ENCODE measurements at regions not wholly inside any gene's neighbourhood (a gene's known extent, or its start where the extent isn't known, plus 50 kb on each side); places are given as distances from the start of the nearest gene placed in this dataset.

DNA sequence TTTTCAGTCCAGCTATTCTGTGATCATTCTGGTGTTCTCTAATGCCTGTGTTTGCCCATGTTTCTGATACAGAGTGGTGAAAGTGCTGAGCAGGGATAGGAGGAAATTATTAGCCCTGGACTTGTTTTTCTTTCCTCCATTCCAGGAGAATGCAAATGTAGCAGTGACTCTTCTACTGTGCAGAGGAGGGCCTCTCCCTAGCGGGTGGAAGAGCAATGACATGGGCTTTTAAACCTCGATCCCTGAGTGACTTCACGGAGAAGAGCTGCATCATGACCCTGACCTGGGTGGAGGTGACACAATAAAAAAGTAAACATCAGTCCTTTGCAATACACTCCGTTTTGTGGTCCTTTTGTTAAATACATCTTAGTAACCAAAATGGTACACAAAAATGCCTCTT, 68.0 kb upstream of the NETO1 start:
- BruUV-seq (replicated peaks): no TSS peak

DNA sequence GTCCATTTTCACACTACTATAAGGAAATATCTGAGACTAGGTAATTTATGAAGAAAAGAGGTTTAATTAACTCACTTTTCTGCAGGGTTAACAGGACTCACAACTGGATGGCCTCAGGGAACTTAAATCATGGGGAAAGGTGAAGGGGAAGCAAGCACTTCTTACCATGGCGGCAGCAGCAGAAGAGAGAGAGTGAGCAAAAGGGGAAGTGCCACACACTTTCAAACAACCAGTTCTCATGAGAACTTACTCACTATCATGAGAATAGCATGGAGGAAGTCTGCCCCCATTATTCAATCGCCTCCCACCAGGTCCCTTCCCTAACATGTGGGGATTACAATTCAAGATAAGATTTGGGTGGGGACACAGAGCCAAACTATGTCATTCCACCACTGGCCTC, 55.1 kb upstream of the NETO1 start:
- no peak for DNase-seq (ENCODE audit: low read depth, low spot score)
- Histone ChIP-seq H3K4me3 (no peak overlapping the region), H4K20me1 (ENCODE audit: control insufficient read depth, insufficient read depth) (no peaks in the 10 kb centered on the region), H3K79me2 (ENCODE audit: control insufficient read depth, insufficient read depth, low read length) (no peaks in the 10 kb centered on the region), H3K36me3 (ENCODE audit: control insufficient read depth in 2 of 2, insufficient read depth in 2 of 2, low read length in 1 of 2) (no peaks in the 10 kb centered on the region), H3K9me3 (replicated peaks; ENCODE audit: control insufficient read depth, insufficient read depth, low read length) (no peaks in the 10 kb centered on the region; the same call in 2 of the 3 replicates), H3K9ac (ENCODE audit: control insufficient read depth, insufficient read depth, low read length) (no peak overlapping the region), H3K4me1 (ENCODE audit: control insufficient read depth, insufficient read depth, low read length) (no peaks in the 10 kb centered on the region), H3K27me3 (replicated peaks in 1 of 2; ENCODE audit: control insufficient read depth in 2 of 2, insufficient read depth in 2 of 2, low read length in 1 of 2) (no peaks in the 10 kb centered on the region), H3K4me2 (ENCODE audit: control insufficient read depth, insufficient read depth) (no peak overlapping the region), H3K27ac (ENCODE audit: control insufficient read depth, insufficient read depth) (no peak overlapping the region), H2AFZ (ENCODE audit: control insufficient read depth, low read depth, low read length) (no peak overlapping the region)
- TF ChIP-seq SMC3 (IDR thresholded peaks at IDR 0.05; ENCODE audit: borderline replicate concordance, low read length) (no peak), SPI1 (IDR thresholded peaks at IDR 0.05; ENCODE audit: borderline replicate concordance, insufficient read depth, low read depth, low read length) (peak; percentile 17; the same call in 1 of the 2 replicates)
- no peak for ATAC-seq
- in situ Hi-C loops (cut with MboI): no loop called here
- SMC1A ChIA-PET (ENCODE audit: uncharacterized antibody, unreplicated experiment): no interaction called here
- CTCF ChIA-PET: no interaction called here
- POLR2A ChIA-PET: no interaction called here
- RAD21 ChIA-PET (ENCODE audit: unreplicated experiment): no interaction called here
- intact Hi-C loops (cut with micrococcal nuclease; ENCODE audit: unreplicated experiment): no loop called here
- WGBS (ENCODE audit: insufficient coverage, insufficient replicate concordance, low lambda C conversion rate, missing lambda C conversion rate): 25% methylated on average over 2 of the region's 2 CpGs
- no TSS peak for BruUV-seq (replicated peaks)
- FAIRE-seq: no peak

More for the DNA sequence above, 68.0 kb upstream of the NETO1 start:
- ChIA-PET RAD21 (ENCODE audit: unreplicated experiment) (no interaction called here), POLR2A (no interaction called here), CTCF (no interaction called here), SMC1A (ENCODE audit: uncharacterized antibody, unreplicated experiment) (no interaction called here)
- 0% methylated on average over 4 of the region's 4 CpGs for WGBS (ENCODE audit: insufficient coverage, insufficient replicate concordance, low lambda C conversion rate, missing lambda C conversion rate)
- Histone ChIP-seq H3K4me3 (no peak overlapping the region), H2AFZ (ENCODE audit: control insufficient read depth, low read depth, low read length) (no peak overlapping the region), H4K20me1 (ENCODE audit: control insufficient read depth, insufficient read depth) (no peaks in the 10 kb centered on the region), H3K4me1 (ENCODE audit: control insufficient read depth, insufficient read depth, low read length) (no peaks in the 10 kb centered on the region), H3K27ac (ENCODE audit: control insufficient read depth, insufficient read depth) (no peak overlapping the region), H3K9me3 (replicated peaks; ENCODE audit: control insufficient read depth, insufficient read depth, low read length) (no peaks in the 10 kb centered on the region), H3K79me2 (ENCODE audit: control insufficient read depth, insufficient read depth, low read length) (no peaks in the 10 kb centered on the region), H3K27me3 (replicated peaks in 1 of 2; ENCODE audit: control insufficient read depth in 2 of 2, insufficient read depth in 2 of 2, low read length in 1 of 2) (no peaks in the 10 kb centered on the region), H3K36me3 (ENCODE audit: control insufficient read depth in 2 of 2, insufficient read depth in 2 of 2, low read length in 1 of 2) (no peaks in the 10 kb centered on the region), H3K9ac (ENCODE audit: control insufficient read depth, insufficient read depth, low read length) (no peak overlapping the region), H3K4me2 (ENCODE audit: control insufficient read depth, insufficient read depth) (no peak overlapping the region)
- no peak for TF ChIP-seq ATF7 (IDR thresholded peaks at IDR 0.05; ENCODE audit: low read depth)
- TF ChIP-seq, protein P1, sequence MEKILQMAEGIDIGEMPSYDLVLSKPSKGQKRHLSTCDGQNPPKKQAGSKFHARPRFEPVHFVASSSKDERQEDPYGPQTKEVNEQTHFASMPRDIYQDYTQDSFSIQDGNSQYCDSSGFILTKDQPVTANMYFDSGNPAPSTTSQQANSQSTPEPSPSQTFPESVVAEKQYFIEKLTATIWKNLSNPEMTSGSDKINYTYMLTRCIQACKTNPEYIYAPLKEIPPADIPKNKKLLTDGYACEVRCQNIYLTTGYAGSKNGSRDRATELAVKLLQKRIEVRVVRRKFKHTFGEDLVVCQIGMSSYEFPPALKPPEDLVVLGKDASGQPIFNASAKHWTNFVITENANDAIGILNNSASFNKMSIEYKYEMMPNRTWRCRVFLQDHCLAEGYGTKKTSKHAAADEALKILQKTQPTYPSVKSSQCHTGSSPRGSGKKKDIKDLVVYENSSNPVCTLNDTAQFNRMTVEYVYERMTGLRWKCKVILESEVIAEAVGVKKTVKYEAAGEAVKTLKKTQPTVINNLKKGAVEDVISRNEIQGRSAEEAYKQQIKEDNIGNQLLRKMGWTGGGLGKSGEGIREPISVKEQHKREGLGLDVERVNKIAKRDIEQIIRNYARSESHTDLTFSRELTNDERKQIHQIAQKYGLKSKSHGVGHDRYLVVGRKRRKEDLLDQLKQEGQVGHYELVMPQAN (conservative IDR thresholded peaks at IDR 0.05): no peak
- TF ChIP-seq RFX5 (IDR thresholded peaks at IDR 0.05; ENCODE audit: low read depth, low read length): no peak
- no peak for TF ChIP-seq POLR2AphosphoS5 (IDR thresholded peaks at IDR 0.05; ENCODE audit: low read length)
- no peak for TF ChIP-seq SIX5 (IDR thresholded peaks at IDR 0.05; ENCODE audit: low read depth, low read length, severe bottlenecking)
- no peak for TF ChIP-seq HDAC6 (IDR thresholded peaks at IDR 0.05; ENCODE audit: unreplicated experiment)
- TF ChIP-seq SRF (IDR thresholded peaks at IDR 0.05; ENCODE audit: low read depth in 2 of 2, low read length in 2 of 2): no peak
- no peak for TF ChIP-seq BCL11A (IDR thresholded peaks at IDR 0.05; ENCODE audit: low read depth, low read length)
- no peak for TF ChIP-seq YBX1 (IDR thresholded peaks at IDR 0.05)
- no peak for TF ChIP-seq TCF3 (IDR thresholded peaks at IDR 0.05; ENCODE audit: borderline replicate concordance, insufficient read depth, low read depth, low read length)
- no peak for TF ChIP-seq KLF5 (IDR thresholded peaks at IDR 0.05; ENCODE audit: partially characterized antibody)
- no peak for TF ChIP-seq BACH1 (IDR thresholded peaks at IDR 0.05; ENCODE audit: borderline replicate concordance)
- TF ChIP-seq SMC3 (IDR thresholded peaks at IDR 0.05; ENCODE audit: borderline replicate concordance, low read length): no peak
- DNase-seq (ENCODE audit: low read depth, low spot score): no peak
- intact Hi-C loops (cut with micrococcal nuclease; ENCODE audit: unreplicated experiment) (no loop called here), in situ Hi-C loops (cut with MboI) (no loop called here)
- FAIRE-seq: no peak
- no peak for ATAC-seq
